Activated CD8-positive, alpha-beta memory T cell treated with anti-CD3 and anti-CD28 coated beads for 36 hours (primary cell): ENCODE measurements at regions not wholly inside any gene's neighbourhood (a gene's known extent, or its start where the extent isn't known, plus 50 kb on each side); places are given as distances from the start of the nearest gene placed in this dataset.
"Not testable (repeated sequence)": the region's sequence is repeated elsewhere in the genome, so short reads cannot be mapped to it uniquely, and the experiment has no call there.

Experiments
- CTCF ChIA-PET: fragments of 350-600 bp; sonication (Branson Sonifier 250); formaldehyde crosslinking; loops from one replicate; lab custom pipeline; 2021; ENCODE audit warnings: antibody characterized with exemption; lab: Charles Lee
- POLR2A ChIA-PET: fragments of 350-600 bp; sonication (Branson Sonifier 250); formaldehyde crosslinking; loops from one replicate; lab custom pipeline; 2021; ENCODE audit warnings: antibody characterized with exemption; lab: Charles Lee

GRCh38 chr5:57429513-57430120 is 53.0 kb downstream of the ACTBL2 start:
- ChIA-PET POLR2A (no interaction called here), CTCF (no interaction called here)

GRCh38 chr5:57429021-57429420 is 53.6 kb downstream of the ACTBL2 start:
- POLR2A ChIA-PET, CTCF ChIA-PET: not testable (repeated sequence)

- CTCF ChIA-PET: no interaction called here
Measured at GRCh38 chr5:57422993-57423392, 59.6 kb downstream of the ACTBL2 start.

GRCh38 chr5:57422341-57422740 is 60.3 kb downstream of the ACTBL2 start:
- ChIA-PET CTCF (no interaction called here), POLR2A (no interaction called here)

More at GRCh38 chr5:57422993-57423392, 59.6 kb downstream of the ACTBL2 start:
- POLR2A ChIA-PET: no interaction called here

GRCh38 chr5:57420801-57421200 is 61.8 kb downstream of the ACTBL2 start:
- POLR2A ChIA-PET: no interaction called here
- CTCF ChIA-PET: no interaction called here

GRCh38 chr5:57417971-57418370 is 64.6 kb downstream of the ACTBL2 start:
- ChIA-PET CTCF (no interaction called here), POLR2A (no interaction called here)

GRCh38 chr5:57417320-57417719 is 65.3 kb downstream of the ACTBL2 start:
- ChIA-PET POLR2A (no interaction called here), CTCF (no interaction called here)

GRCh38 chr5:57416278-57416994 is 66.2 kb downstream of the ACTBL2 start:
- POLR2A ChIA-PET: no interaction called here

GRCh38 chr5:57414857-57415256 is 67.8 kb downstream of the ACTBL2 start:
- ChIA-PET POLR2A (no interaction called here), CTCF (no interaction called here)

More at GRCh38 chr5:57416278-57416994, 66.2 kb downstream of the ACTBL2 start:
- CTCF ChIA-PET: no interaction called here

- CTCF ChIA-PET: no interaction called here
- POLR2A ChIA-PET: no interaction called here
Measured at GRCh38 chr5:57414191-57414590, 68.4 kb downstream of the ACTBL2 start.

GRCh38 chr5:57413145-57413544 is 69.5 kb downstream of the ACTBL2 start:
- ChIA-PET POLR2A (no interaction called here), CTCF (no interaction called here)

GRCh38 chr5:57412680-57413079 is 69.9 kb downstream of the ACTBL2 start:
- POLR2A ChIA-PET: no interaction called here
- CTCF ChIA-PET: no interaction called here

GRCh38 chr5:57411982-57412381 is 70.6 kb downstream of the ACTBL2 start:
- POLR2A ChIA-PET: no interaction called here
- CTCF ChIA-PET: no interaction called here

GRCh38 chr5:57410374-57411320 is 72.0 kb downstream of the ACTBL2 start:
- ChIA-PET CTCF (no interaction called here), POLR2A (no interaction called here)

GRCh38 chr5:57408714-57409113 is 73.9 kb downstream of the ACTBL2 start:
- ChIA-PET CTCF (no interaction called here), POLR2A (no interaction called here)

- POLR2A ChIA-PET: no interaction called here
- CTCF ChIA-PET: no interaction called here
Measured at GRCh38 chr5:57408285-57408684, 74.3 kb downstream of the ACTBL2 start.

GRCh38 chr5:57407391-57407790 is 75.2 kb downstream of the ACTBL2 start:
- ChIA-PET POLR2A (no interaction called here), CTCF (no interaction called here)

GRCh38 chr5:57406641-57407040 is 76.0 kb downstream of the ACTBL2 start:
- POLR2A ChIA-PET: no interaction called here
- CTCF ChIA-PET: no interaction called here

GRCh38 chr5:57405984-57406383 is 76.6 kb downstream of the ACTBL2 start:
- POLR2A ChIA-PET: no interaction called here
- CTCF ChIA-PET: no interaction called here

GRCh38 chr5:57402761-57403160 is 79.8 kb downstream of the ACTBL2 start:
- CTCF ChIA-PET: no interaction called here
- POLR2A ChIA-PET: no interaction called here
